H1 (cell line): ENCODE measurements at regions not wholly inside any gene's neighbourhood (a gene's known extent, or its start where the extent isn't known, plus 50 kb on each side); places are given as distances from the start of the nearest gene placed in this dataset.

ENCODE experiments used
- CTCF ChIA-PET: fragments of 300-600 bp; sonication (Branson Sonifier 250); formaldehyde crosslinking; loops from one replicate; lab custom pipeline; 2021; ENCODE audit not compliant: partially characterized antibody; lab: Charles Lee
- POLR2A ChIA-PET: fragments of 300-600 bp; sonication (Branson Sonifier 250); formaldehyde crosslinking; loops from one replicate; lab custom pipeline; 2021; ENCODE audit warnings: inconsistent platforms; ENCODE audit not compliant: partially characterized antibody; lab: Charles Lee
- DNase-seq, 2 experiments: peaks; one replicate each; pipeline versions ENCODE4 v3.0.0 to v3.0.0-alpha.2; 2010 to 2022; ENCODE audit warnings: low spot score in 2 of 2, low read depth in 1 of 2, mixed read lengths in 1 of 2
- FAIRE-seq: peaks from 2 replicates; lab custom pipeline; 2011; peaks lifted over from hg19 to GRCh38; lab: Jason Lieb, UNC
- H2AFZ ChIP-seq: 2 replicates; pipeline ENCODE4 v1.8.1; 2012; ENCODE audit warnings: low read length, inconsistent platforms
- H2AK5ac ChIP-seq: 2 replicates; pipeline ENCODE4 v1.6.1; 2013; ENCODE audit warnings: low read depth, low read length
- H2BK120ac ChIP-seq: replicated peaks from 2 replicates; pipeline ENCODE3; 2013; ENCODE audit warnings: low read depth, low read length, inconsistent platforms
- H2BK12ac ChIP-seq: 2 replicates; pipeline ENCODE4 v1.6.1; 2013; ENCODE audit warnings: low read depth, low read length
- H2BK15ac ChIP-seq: 2 replicates; pipeline ENCODE4 v1.6.1; 2013; ENCODE audit warnings: low read length
- H2BK20ac ChIP-seq: 2 replicates; pipeline ENCODE4 v1.6.1; 2013; ENCODE audit warnings: low read length
- H2BK5ac ChIP-seq: 2 replicates; pipeline ENCODE4 v1.6.1; 2013; ENCODE audit warnings: low read depth, low read length
- H3K14ac ChIP-seq: 2 replicates; pipeline ENCODE4 v1.6.1; 2013; ENCODE audit warnings: inconsistent platforms; ENCODE audit not compliant: insufficient read length
- H3K18ac ChIP-seq: 2 replicates; pipeline ENCODE4 v1.6.1; 2013; ENCODE audit warnings: low read length; ENCODE audit errors: extremely low read depth
- H3K23ac ChIP-seq: 2 replicates; pipeline ENCODE4 v1.6.1; 2013; ENCODE audit warnings: inconsistent platforms; ENCODE audit not compliant: insufficient read length
- H3K23me2 ChIP-seq: 2 replicates; pipeline ENCODE4 v1.6.1; 2013; ENCODE audit warnings: low read depth, low read length
- H3K27ac ChIP-seq: 2 replicates; pipeline ENCODE4 v1.6.1; 2011; ENCODE audit warnings: low read depth, low read length, inconsistent platforms
- H3K27me3 ChIP-seq, 4 experiments: replicated peaks in 1 of 4; 1 replicate in 1 of 4; 2 replicates in 3 of 4; pipeline versions ENCODE4 v1.6.1 to v1.8.1; 2011 to 2013; ENCODE audit warnings: low read length in 3 of 4, mild to moderate bottlenecking in 3 of 4, inconsistent platforms in 2 of 4, mixed read lengths in 2 of 4, moderate library complexity in 1 of 4; ENCODE audit not compliant: control insufficient read depth in 3 of 4, insufficient read depth in 3 of 4; ENCODE audit errors: extremely low read depth in 1 of 4
- H3K36me3 ChIP-seq, 4 experiments: 2 replicates each; pipeline versions ENCODE4 v1.6.1 to v1.8.1; 2011 to 2013; ENCODE audit warnings: mild to moderate bottlenecking in 4 of 4, low read length in 3 of 4, moderate library complexity in 2 of 4, control low read depth in 1 of 4, inconsistent platforms in 1 of 4; ENCODE audit not compliant: insufficient read depth in 4 of 4, control insufficient read depth in 2 of 4
- H3K4ac ChIP-seq: replicated peaks from 2 replicates; pipeline ENCODE3; 2013; ENCODE audit warnings: low read length, low read depth, mixed read lengths, inconsistent platforms; ENCODE audit not compliant: insufficient read length
- H3K4me1 ChIP-seq, 4 experiments: replicated peaks in 1 of 4; 1 replicate in 1 of 4; 2 replicates in 3 of 4; pipeline versions ENCODE4 v1.6.1 to v1.8.1; 2011 to 2013; ENCODE audit warnings: low read length in 3 of 4, inconsistent platforms in 2 of 4, mixed read lengths in 1 of 4; ENCODE audit not compliant: insufficient read depth in 4 of 4, control insufficient read depth in 3 of 4
- H3K4me2 ChIP-seq, 2 experiments: 2 replicates each; pipeline versions ENCODE4 v1.6.1 to v1.8.1; 2011 to 2013; ENCODE audit warnings: low read depth in 2 of 2, low read length in 2 of 2, control low read depth in 1 of 2, inconsistent platforms in 1 of 2, mild to moderate bottlenecking in 1 of 2; ENCODE audit not compliant: insufficient read depth in 1 of 2
- H3K4me3 ChIP-seq, 4 experiments: fragments of 200-600, 300-600 bp in 1 of 4; sonication (generic), shearing (Covaris generic), sonication (Bioruptor Twin) in 1 of 4; 2 replicates each; pipeline versions ENCODE4 v1.5.1 to v1.8.1; 2011 to 2016; ENCODE audit warnings: low read length in 4 of 4, low read depth in 3 of 4, control low read depth in 2 of 4, inconsistent platforms in 2 of 4, mild to moderate bottlenecking in 2 of 4, mixed read lengths in 1 of 4, moderate library complexity in 1 of 4; ENCODE audit not compliant: insufficient read depth in 2 of 4; ENCODE audit errors: extremely low read depth in 1 of 4
- H3K56ac ChIP-seq: replicated peaks from 2 replicates; pipeline ENCODE3; 2013; ENCODE audit warnings: low read depth, mild to moderate bottlenecking, mixed read lengths, low read length, inconsistent platforms; ENCODE audit not compliant: insufficient read length
- H3K79me1 ChIP-seq: 2 replicates; pipeline ENCODE4 v1.6.1; 2013; ENCODE audit warnings: low read depth, low read length, control low read depth
- H3K79me2 ChIP-seq, 2 experiments: 2 replicates each; pipeline versions ENCODE4 v1.6.1 to v1.8.1; 2012 to 2013; ENCODE audit warnings: low read length in 2 of 2, mild to moderate bottlenecking in 2 of 2, inconsistent platforms in 1 of 2; ENCODE audit not compliant: insufficient read depth in 2 of 2, control insufficient read depth in 1 of 2
- H3K9ac ChIP-seq, 4 experiments: replicated peaks in 1 of 4; 1 replicate in 1 of 4; 2 replicates in 3 of 4; pipeline versions ENCODE4 v1.6.1 to v1.8.1; 2011 to 2013; ENCODE audit warnings: low read depth in 3 of 4, low read length in 3 of 4, control low read depth in 2 of 4, mild to moderate bottlenecking in 2 of 4, moderate library complexity in 2 of 4, inconsistent platforms in 1 of 4; ENCODE audit errors: extremely low read depth in 1 of 4
- H3K9me3 ChIP-seq, 2 experiments: 2 replicates each; pipeline versions ENCODE4 v1.6.1 to v1.8.1; 2012 to 2013; ENCODE audit warnings: mild to moderate bottlenecking in 2 of 2, moderate library complexity in 2 of 2, control low read depth in 1 of 2, inconsistent platforms in 1 of 2, low read depth in 1 of 2, low read length in 1 of 2, mixed read lengths in 1 of 2; ENCODE audit not compliant: insufficient read depth in 2 of 2
- H4K20me1 ChIP-seq, 2 experiments: replicated peaks in 1 of 2; 2 replicates each; pipeline versions ENCODE3 to v1.8.1; 2011 to 2013; ENCODE audit warnings: inconsistent platforms in 2 of 2, low read length in 2 of 2, mild to moderate bottlenecking in 1 of 2; ENCODE audit not compliant: insufficient read depth in 2 of 2, control insufficient read depth in 1 of 2
- H4K5ac ChIP-seq: 2 replicates; pipeline ENCODE4 v1.6.1; 2013; ENCODE audit warnings: low read length, low read depth, mixed read lengths, inconsistent platforms; ENCODE audit not compliant: insufficient read length
- H4K8ac ChIP-seq: 2 replicates; pipeline ENCODE4 v1.8.0; 2013; ENCODE audit warnings: mild to moderate bottlenecking, moderate library complexity, low read length, inconsistent platforms; ENCODE audit not compliant: insufficient read depth; ENCODE audit errors: extremely low read depth
- H4K91ac ChIP-seq: replicated peaks from 2 replicates; pipeline ENCODE3; 2013; ENCODE audit warnings: low read length, mixed read lengths, inconsistent platforms; ENCODE audit not compliant: insufficient read length
- ASH2L ChIP-seq: fragments of 200-600, 300-600 bp; sonication (generic); IDR thresholded peaks from one replicate; pipeline ENCODE4 v1.7.1; 2017; ENCODE audit warnings: low read length
- CBX5 ChIP-seq: fragments of 300-800, 300-1000 bp; sonication (generic); IDR thresholded peaks from 2 replicates; pipeline ENCODE4 v1.7.1; 2016; ENCODE audit warnings: antibody characterized with exemption, low read length, low read depth
- EZH2 ChIP-seq: fragments of 200-600 bp; sonication (generic); IDR thresholded peaks from 2 replicates; pipeline ENCODE4 v1.7.1; 2012; ENCODE audit warnings: low read depth, mild to moderate bottlenecking, moderate library complexity, low read length, inconsistent platforms; ENCODE audit not compliant: severe bottlenecking
- JUND ChIP-seq: IDR thresholded peaks from 2 replicates; pipeline ENCODE4 v1.6.1; 2011; ENCODE audit warnings: mild to moderate bottlenecking, improper control_type of control experiment, low read length
- KDM5A ChIP-seq: fragments of 200-600 bp; IDR thresholded peaks from 2 replicates; pipeline ENCODE4 v1.7.1; 2012; ENCODE audit warnings: mild to moderate bottlenecking, low read length, inconsistent platforms, mixed read lengths
- MAFK ChIP-seq: IDR thresholded peaks from 2 replicates; pipeline ENCODE4 v1.6.1; 2012; ENCODE audit warnings: low read depth, mild to moderate bottlenecking, improper control_type of control experiment, low read length
- PHF8 ChIP-seq: fragments of 200-600 bp; sonication (generic); conservative IDR thresholded peaks from 2 replicates; pipeline ENCODE4 v1.7.1; 2012; ENCODE audit warnings: low read depth, mild to moderate bottlenecking, inconsistent platforms, low read length, moderate library complexity
- POU5F1 ChIP-seq: IDR thresholded peaks from 2 replicates; pipeline ENCODE4 v1.6.1; 2011; ENCODE audit warnings: low read depth, mild to moderate bottlenecking, low read length, moderate library complexity
- RAD21 ChIP-seq, 2 experiments: IDR thresholded peaks in 1 of 2; conservative IDR thresholded peaks in 1 of 2; 2 replicates each; pipeline ENCODE4 v1.6.1; 2011; ENCODE audit warnings: low read depth in 2 of 2, low read length in 2 of 2, improper control_type of control experiment in 1 of 2, inconsistent platforms in 1 of 2, mild to moderate bottlenecking in 1 of 2, moderate library complexity in 1 of 2
- RBBP5 ChIP-seq: IDR thresholded peaks from 2 replicates; pipeline ENCODE4 v1.7.1; 2012; ENCODE audit warnings: low read depth, mild to moderate bottlenecking, inconsistent platforms, low read length, moderate library complexity, borderline replicate concordance
- SIN3A ChIP-seq, 2 experiments: IDR thresholded peaks in 1 of 2; conservative IDR thresholded peaks in 1 of 2; 2 replicates each; pipeline ENCODE4 v1.6.1; 2011 to 2012; ENCODE audit warnings: low read length in 2 of 2, improper control_type of control experiment in 1 of 2, low read depth in 1 of 2, mild to moderate bottlenecking in 1 of 2
- SP1 ChIP-seq: IDR thresholded peaks from 2 replicates; pipeline ENCODE4 v1.6.1; 2011; ENCODE audit warnings: low read depth, low read length
- SUZ12 ChIP-seq: fragments of 200-600 bp; sonication (generic); IDR thresholded peaks from 2 replicates; pipeline ENCODE4 v1.6.1; 2012; ENCODE audit warnings: mild to moderate bottlenecking, inconsistent platforms, low read length, moderate library complexity, mixed read lengths
- TAF1 ChIP-seq: IDR thresholded peaks from 2 replicates; pipeline ENCODE4 v1.6.1; 2011; ENCODE audit warnings: mild to moderate bottlenecking, low read depth, low read length
- TBP ChIP-seq: IDR thresholded peaks from 2 replicates; pipeline ENCODE4 v1.6.1; 2011; ENCODE audit warnings: low read depth, low read length, improper control_type of control experiment
- WGBS, 2 experiments: shearing (Covaris generic) in 1 of 2; methylation state at CpG; one replicate each; pipeline versions ENCODE4 v1.1.6 to v1.1.7; 2013 to 2015; ENCODE audit warnings: low lambda C conversion rate in 2 of 2, mixed read lengths in 2 of 2, inconsistent platforms in 1 of 2, low coverage in 1 of 2, missing lambda C conversion rate in 1 of 2; ENCODE audit not compliant: insufficient replicate concordance in 2 of 2, insufficient coverage in 1 of 2, insufficient read length in 1 of 2; ENCODE audit errors: extremely low coverage in 1 of 2, missing lambda C conversion rate in 1 of 2; 5-methylcytosine and 5-hydroxymethylcytosine counted together

GRCh38 chr6:126913651-126914050, 204.8 kb upstream of the RSPO3 start:
- no peak overlapping the region for H3K18ac ChIP-seq
- FAIRE-seq (no peak), DNase-seq (no peak)
- no peaks in the 10 kb centered on the region for H3K4me1 ChIP-seq
- no peak overlapping the region for H4K8ac ChIP-seq
- H4K5ac ChIP-seq, result no peak overlapping the region
- no peaks in the 10 kb centered on the region for H3K9me3 ChIP-seq
- no peak overlapping the region for H3K4me3 ChIP-seq
- H4K91ac ChIP-seq, result no peak overlapping the region
- H3K27me3 ChIP-seq, result no peaks in the 10 kb centered on the region
- no peak overlapping the region for H3K27ac ChIP-seq
- no peak overlapping the region for H2AFZ ChIP-seq
- 100% methylated on average over 1 of the region's 1 CpG; no CpG with 5 or more reads in 1 of the 2 experiments for WGBS, 2 experiments
- no peak overlapping the region for H3K4me2 ChIP-seq
- H3K4ac ChIP-seq, result no peak overlapping the region
- POLR2A ChIA-PET, result no interaction called here
- H2BK20ac ChIP-seq, result no peak overlapping the region
- H3K23ac ChIP-seq, result no peak overlapping the region
- no peak overlapping the region for H2BK120ac ChIP-seq
- H3K14ac ChIP-seq, result no peak overlapping the region
- no peak overlapping the region for H2BK15ac ChIP-seq
- no peaks in the 10 kb centered on the region for H3K36me3 ChIP-seq
- no peak overlapping the region for H2AK5ac ChIP-seq
- H3K79me2 ChIP-seq, result no peaks in the 10 kb centered on the region
- no peaks in the 10 kb centered on the region for H4K20me1 ChIP-seq
- H3K79me1 ChIP-seq, result no peaks in the 10 kb centered on the region
- no peaks in the 10 kb centered on the region for H3K23me2 ChIP-seq
- no peak overlapping the region for H2BK5ac ChIP-seq
- H3K9ac ChIP-seq, result no peak overlapping the region
- CTCF ChIA-PET, result interaction anchor here (0.9 kb wide), 1 partner anchor 14 kb away, joined by 3 read pairs; no protein-coding TSS in a partner anchor
- H2BK12ac ChIP-seq, result no peak overlapping the region
- H3K56ac ChIP-seq, result no peak overlapping the region
- TF ChIP-seq SP1 (no peak), SUZ12 (no peak), RAD21 (IDR thresholded peaks at IDR 0.05 in 1 of 2, conservative IDR thresholded peaks at IDR 0.05 in 1 of 2; ENCODE audit: low read depth in 2 of 2, low read length in 2 of 2) (no peak), PHF8 (no peak), TBP (no peak), EZH2 (no peak), SIN3A (conservative IDR thresholded peaks at IDR 0.05 in 1 of 2, IDR thresholded peaks at IDR 0.05 in 1 of 2; ENCODE audit: low read depth in 1 of 2, low read length in 2 of 2) (no peak), RBBP5 (no peak), KDM5A (no peak), POU5F1 (no peak), MAFK (no peak), TAF1 (no peak), ASH2L (no peak), CBX5 (no peak), JUND (no peak)
